HG03439 (cell line): ENCODE measurements at regions not wholly inside any gene's neighbourhood (a gene's known extent, or its start where the extent isn't known, plus 50 kb on each side); places are given as distances from the start of the nearest gene placed in this dataset.
"Not testable (repeated sequence)": the region's sequence is repeated elsewhere in the genome, so short reads cannot be mapped to it uniquely, and the experiment has no call there.

Experiments
- ATAC-seq: cut with Tn5 transposase; IDR thresholded peaks from one replicate; pipeline ENCODE4 v1.9.1; 2021; ENCODE audit warnings: mild to moderate bottlenecking, moderate library complexity; ENCODE audit not compliant: unreplicated experiment

DNA sequence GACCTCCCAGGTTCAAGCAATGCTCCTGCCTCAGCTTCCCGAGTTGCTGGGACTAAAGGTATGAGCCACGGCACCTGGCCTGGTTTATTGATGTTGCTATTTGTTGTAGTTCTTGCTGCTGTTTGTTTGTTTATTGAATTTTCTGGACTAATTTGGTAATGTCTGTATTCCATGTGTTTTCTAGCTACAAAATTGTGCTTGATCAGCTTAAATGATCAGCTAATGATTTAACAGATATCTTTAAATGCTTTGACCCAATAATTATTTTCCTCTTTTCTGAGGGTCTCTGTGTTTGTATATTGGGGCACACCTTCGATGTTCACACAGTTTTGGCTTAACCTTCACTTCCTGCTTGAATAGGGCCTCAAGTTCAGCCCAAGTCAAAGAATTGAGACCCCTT, 488.1 kb upstream of the HTR2C start:
- ATAC-seq, result no peak

DNA sequence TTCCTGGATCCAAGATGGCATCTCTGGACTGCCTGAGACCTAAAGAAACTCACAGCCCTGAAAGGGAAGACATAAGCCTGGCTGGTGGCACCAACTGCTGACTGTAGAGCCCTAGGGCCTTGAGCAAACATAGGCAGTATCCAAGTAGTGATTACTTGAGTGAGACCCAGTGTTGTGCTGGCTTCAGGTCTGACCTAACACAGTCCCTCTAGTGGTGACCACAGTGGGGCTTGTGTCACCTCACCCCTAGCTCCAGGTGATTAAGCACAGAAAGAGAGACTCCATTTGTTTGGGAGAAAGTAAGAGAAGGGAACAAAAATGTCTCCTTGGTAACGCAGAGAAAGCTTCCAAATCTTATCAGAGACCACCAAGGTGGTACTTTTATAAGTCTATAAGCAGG, 496.3 kb upstream of the HTR2C start:
- ATAC-seq, result no peak

DNA sequence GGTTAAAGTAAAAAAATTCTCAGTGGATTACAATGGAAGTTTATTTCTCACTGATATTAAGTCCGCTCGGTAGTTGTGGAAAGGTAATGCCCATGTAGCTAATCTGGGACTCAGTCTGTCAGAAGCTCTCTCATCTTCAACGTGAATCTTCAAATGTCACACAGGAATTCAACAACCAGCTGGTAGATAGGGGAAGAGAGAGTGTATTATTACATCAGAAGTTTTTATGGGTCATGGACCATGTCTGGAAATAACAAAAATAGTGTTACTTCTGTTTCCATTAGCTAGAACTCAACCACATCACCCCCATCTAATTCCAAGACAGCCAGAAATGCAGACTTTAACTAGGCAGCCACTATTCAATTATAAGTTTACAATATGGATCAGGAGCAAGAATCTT, 506.1 kb upstream of the HTR2C start:
- no peak for ATAC-seq

DNA sequence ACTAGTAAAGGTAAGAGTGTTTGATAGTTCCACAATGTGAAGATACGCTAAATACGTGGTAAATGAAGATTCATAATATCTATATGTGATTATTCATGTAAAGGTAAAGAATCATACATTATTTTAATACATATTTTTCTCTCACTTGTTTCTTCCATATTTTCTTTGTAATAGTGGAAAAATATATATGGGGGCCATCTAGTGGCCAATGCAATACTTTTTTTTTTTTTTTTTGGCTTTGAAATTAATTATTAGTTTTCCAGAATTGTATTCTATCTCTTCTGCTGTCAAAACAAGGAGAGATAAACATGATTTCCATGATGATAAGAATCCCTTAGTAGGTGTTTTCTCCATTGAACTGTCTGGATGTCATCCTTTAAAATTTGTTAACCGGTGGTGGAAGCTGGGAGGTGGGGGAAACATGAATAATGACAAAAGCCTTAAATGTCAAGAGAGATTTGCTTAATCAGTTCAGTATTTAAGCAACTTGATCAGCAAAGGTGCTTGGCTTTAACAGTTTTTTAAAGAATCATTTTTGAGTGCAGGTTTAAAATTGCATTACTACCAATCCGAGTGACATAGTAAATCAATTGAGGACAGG, 508.7 kb upstream of the HTR2C start:
- ATAC-seq, result no peak

DNA sequence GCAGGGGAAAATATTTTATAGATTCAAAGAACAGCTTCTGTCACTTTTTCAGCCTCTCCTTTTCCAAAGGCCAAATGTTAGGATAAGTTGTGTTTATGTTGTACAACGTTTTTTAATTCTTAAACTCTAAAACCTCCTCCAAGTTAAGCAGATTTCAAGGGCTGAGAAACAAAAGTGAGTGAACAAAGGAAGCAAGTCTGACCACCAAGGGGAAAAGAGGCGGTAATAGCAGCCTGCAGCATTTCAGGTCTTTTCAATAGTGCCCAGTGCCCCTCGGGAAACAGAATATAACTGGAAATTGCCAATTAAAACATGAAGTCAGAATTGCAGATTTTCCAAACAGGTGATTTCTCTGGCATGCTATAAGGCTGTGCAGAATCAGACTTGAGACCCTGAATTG, 510.0 kb upstream of the HTR2C start:
- no peak for ATAC-seq

DNA sequence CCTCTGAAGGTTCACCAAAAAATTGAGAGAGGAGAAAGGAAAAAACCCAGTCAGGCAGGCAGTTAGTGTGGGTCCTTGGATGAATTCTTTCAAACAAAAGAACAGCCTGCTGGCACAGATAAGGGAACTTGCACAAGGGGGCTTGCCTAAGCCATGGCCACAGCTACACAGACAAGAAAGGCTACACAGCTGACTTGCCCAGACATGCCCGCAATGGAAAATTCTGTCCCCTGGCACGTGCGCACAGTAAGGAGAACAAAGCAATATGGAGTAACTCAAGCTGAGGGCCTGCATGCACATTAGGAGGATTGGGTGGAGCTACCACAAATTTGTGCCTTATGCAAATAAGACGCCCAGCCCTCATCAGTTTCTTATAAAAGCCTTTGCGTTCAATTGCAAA, 512.5 kb upstream of the HTR2C start:
- no peak for ATAC-seq

DNA sequence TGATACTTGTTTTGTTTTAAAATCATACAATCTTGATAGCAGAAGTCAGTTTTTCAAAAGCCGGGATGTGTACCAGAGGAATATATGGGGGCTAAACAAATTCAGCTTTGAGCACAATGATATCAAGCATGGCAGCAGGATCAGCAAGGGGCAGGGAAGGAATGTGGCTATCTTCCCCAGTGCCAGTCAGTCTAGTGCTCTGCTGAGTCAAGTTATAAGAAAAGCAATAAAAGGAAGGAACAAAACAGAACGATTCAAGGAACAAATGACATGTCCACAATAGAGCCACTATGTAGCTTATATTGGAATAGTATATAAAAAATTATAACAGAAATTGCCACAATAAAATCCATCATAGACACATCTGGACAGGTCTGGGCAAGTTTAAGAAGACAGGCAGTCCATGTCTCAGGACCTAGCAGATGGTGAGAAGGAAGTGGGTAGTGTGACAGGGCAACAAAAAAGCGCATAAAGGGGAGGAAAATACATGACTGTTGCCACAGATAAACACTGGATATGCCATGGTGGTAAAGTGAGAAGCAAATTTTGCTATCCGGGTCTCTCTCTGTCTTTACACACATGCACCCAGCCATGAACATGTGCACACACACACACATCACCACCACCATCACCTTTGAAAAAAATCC, 518.2 kb upstream of the HTR2C start:
- no peak for ATAC-seq

DNA sequence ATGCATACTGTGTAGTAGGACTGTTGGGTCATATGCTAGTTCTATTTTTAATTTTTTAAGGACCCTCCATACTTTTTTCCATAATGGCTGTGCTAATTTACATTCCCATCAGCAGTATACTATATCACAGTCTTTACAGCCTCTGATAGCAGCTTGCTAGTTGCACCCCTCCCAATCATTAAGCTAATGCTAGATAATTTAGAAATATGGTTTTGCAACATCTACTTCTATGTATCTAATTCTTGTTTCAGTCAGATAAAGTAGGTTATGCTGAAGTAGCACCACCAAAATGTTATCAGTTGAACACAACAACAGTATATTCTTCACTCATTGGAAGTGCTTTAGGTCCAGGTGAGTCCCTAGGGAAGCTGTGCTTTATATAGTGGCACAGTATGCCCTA, 522.7 kb upstream of the HTR2C start:
- no peak for ATAC-seq

DNA sequence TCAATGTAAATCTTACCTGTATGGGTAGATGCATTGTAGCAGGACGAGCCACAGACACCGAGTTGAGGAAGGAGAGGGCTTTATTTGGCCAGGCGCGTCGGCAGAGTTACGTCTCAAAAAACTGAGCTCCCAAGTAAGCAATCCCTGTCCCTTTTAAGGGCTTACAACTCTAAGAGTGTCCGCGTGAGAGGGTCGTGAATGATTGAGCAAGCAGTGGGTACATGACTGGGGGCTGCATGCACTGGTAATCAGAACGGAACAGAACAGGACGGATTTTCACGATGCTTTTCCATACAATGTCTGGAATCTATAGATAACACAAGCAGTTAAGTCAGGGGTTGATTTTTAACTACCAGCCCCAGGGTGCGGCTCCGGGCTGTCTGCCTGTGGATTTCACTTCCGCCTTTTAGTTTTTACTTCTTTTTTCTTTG, 524.9 kb upstream of the HTR2C start:
- no peak for ATAC-seq

DNA sequence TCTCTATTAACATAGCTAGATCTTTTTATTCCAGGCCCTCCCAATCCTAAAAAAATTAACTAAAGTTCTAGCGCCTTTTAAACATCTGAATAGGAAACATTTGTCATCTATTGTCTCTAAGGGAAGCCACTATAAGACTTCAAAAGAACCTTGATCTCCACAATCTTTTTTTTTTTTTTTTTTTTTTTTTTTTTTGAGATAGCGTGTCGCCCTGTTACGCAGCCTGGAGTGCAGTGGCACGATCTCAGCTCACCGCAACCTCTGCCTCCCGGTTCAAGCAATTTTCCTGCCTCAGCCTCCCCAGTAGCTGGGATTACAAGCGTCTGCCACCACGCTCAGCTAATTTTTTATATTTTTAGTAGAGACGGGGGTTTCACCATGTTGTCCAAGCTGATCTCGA, 526.5 kb upstream of the HTR2C start:
- not testable (repeated sequence) for ATAC-seq

DNA sequence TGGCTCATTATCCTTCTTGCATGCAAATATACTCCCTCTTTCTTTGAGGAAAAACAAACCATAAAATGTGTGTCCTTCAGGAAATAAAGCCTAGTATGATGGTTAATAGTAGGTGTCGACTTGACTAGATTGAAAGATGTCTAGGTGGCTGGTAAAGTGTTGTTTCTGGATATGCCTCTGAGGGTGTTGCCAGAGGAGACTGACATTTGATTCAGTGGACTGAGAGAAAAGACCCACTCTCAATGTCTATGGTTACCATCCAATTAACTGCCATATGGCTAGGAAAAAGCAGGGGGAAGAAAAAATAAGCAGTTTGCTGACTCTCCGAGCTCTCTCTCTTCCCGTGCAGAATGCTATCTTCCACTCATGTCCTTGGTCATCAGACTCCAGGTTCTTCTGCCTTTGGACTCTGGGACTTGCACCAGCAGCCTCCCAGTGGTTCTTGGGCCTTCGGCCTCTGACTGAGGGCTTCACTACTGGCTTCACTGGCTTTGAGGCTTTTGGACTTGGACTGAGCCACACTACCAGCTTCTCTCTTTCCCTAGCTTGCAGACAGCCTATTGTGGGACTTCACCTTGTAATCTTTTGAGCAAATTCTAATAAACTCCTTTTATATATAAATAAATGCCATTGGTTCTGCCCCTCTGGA, 532.1 kb upstream of the HTR2C start:
- ATAC-seq, result no peak

DNA sequence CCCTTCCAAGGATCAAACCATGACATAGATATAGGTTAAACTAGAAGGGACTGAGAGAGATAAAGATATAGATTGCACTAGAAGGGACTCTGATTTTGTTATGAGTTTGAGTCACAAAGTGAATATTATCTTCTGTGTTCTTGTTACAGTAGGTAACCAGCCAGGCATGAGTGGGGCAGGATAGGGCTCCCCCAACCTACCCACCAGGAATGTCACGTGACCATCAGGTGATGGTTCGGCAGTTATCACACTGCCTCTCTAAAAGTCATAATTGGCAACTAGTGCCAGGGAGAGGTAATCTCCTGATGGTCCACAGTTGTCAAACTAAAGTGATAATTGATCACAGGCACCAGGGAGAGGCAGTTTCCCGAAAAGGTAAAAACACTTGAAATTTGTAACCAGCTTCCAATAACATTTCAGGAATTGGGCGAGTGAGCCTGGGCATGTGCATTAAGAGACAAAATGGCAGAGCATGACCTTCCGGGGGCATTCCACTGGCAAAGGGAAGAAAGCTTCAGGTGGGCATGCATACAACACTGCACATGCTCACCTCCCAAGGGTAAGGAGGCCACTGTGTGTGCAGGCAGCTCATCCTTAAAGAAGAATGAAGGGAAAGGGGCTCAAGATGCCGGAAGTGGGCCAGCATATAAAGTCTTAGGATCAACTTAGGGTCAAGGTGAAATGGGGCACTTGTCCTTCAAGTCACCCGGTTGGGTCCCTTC, 533.6 kb upstream of the HTR2C start:
- no peak for ATAC-seq

DNA sequence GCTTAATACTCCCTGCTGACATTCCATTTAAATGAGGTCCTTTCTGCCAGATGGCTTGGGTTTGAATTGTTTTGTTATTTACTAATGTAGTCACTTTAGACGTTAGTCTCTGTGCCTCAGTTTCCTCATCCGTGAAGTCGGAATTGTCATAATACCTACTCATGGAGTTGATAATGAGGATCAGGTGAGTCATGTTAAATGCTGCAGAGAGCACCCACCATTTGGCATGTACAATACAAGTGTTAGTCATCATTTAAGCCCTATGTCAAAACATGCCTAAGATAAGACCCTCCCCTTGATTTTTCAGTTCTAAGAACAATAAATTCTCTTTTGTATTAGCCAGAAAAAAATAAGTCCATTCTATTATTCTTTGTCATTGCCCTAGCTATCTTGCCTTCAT, 534.8 kb upstream of the HTR2C start:
- ATAC-seq, result no peak

DNA sequence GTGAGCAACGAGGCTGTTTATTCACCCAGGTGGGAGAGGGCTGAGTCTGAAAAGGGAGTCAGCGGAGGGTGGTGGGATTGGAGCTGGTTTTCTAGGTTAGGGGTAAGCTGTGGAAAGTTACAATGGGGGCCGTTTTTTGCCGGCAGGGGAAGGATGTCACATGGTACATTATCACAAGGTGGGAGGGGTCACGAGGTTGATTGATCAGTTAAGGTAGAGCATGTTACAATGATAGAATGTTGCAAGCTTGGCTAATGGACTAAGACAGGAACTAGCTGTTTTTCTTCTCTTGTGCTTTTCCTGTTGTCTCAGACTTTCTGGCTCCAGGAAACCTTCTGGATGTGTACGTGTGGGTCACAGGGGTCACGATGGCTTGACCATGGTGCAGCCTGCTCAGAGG, 536.3 kb upstream of the HTR2C start:
- ATAC-seq, result no peak

DNA sequence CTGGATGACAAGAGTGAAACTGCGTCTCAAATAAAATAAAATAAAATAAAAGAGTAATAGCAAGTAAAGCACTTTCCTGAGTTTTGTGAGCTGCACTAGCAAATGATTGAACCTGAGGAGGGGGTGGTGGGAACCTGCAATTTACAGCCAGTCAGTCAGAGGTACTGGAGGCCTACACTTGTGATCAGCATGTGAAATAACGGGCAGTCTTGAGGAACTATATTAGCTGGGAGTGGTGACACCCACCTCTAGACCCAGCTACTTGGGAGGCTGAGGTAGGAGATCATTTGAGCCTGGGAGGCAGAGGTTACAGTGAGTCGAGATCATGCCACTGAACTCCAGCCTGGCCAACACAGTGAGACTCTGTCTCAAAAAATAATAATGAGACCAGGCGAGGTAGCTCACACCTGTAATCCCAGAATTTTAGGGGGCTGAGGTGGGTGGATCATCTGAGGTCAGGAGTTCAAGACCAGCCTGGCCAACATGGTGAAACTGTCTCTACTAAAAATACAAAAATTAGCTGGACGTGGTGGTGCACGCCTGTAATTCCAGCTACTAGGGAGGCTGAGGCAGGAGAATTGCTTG, 537.1 kb upstream of the HTR2C start:
- ATAC-seq, result no peak

DNA sequence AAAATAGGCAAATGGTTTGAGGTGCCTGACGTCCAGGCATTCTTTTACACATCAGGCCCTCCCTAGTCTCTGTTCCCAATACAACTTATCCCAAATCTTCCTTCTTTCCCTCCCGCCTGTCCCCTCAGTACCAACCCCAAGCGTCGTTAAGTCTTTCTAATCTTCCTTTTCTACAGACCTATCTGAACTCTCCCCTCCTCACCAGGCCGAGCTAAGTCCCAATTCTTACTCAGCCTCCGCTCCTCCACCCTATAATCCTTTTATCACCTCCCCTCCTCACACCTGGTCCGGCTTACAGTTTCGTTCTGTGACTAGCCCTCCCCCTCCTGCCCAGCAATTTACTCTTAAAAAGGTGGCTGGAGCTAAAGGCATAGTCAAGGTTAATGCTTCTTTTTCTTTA, 542.4 kb upstream of the HTR2C start:
- ATAC-seq, result not testable (repeated sequence)

DNA sequence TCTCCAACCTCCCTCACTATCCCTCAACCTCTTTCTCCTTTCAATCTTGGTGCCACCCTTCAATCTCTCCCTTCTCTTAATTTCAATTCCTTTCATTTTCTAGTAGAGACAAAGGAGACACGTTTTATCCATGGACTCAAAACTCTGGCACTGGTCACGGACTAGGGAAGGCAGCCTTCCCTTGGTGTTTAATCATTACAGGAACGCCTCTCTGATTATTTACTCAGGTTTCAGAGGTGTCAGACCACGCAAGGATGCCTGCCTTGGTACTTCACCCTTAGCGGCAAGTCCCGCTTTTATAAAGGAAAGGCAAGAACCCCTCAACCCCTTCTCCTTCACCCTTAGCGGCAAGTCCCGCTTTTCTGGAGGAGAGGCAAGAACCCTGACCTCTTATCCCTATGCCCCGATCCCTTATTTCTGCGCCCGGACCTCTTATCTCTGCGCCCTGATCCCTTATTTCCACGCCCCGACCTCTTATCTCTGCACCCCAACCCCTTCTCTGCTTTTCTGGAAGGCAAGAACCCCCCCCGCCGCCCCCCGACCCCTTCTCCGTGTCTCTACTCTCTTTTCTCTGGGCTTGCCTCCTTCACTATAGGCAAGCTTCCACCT, 543.1 kb upstream of the HTR2C start:
- ATAC-seq, result not testable (repeated sequence)

DNA sequence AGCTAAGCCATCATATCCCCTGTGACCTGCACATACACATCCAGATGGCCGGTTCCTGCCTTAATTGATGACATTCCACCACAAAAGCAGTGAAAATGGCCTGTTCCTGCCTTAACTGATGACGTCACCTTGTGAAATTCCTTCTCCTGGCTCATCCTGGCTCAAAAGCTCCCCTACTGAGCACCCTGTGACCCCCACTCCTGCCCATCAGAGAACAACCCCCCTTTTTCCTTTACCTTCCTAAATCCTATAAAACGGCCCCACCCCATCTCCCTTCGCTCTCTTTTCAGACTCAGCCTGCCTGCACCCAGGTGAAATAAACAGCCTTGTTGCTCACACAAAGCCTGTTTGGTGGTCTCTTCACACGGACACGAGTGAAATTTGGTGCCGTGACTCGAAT, 543.8 kb upstream of the HTR2C start:
- ATAC-seq, result not testable (repeated sequence)

DNA sequence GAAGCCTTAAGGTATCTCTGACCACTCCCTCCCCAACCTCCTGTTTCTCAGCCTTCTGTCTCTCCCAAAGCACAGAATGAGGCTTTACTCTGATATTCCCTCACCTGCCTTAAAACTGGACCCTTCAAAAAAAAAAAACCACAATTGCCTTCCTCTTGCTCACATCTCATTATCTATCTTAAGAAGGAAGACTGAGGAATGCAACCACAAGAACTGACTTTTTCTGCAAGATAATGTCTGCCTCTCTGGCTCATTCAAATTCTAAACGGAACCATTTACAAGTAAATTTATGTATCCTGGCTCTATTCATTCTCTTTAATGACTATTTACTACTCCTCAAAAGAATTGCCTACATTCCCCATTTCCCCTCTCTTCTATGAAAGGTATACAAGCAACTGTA, 545.5 kb upstream of the HTR2C start:
- ATAC-seq, result no peak

DNA sequence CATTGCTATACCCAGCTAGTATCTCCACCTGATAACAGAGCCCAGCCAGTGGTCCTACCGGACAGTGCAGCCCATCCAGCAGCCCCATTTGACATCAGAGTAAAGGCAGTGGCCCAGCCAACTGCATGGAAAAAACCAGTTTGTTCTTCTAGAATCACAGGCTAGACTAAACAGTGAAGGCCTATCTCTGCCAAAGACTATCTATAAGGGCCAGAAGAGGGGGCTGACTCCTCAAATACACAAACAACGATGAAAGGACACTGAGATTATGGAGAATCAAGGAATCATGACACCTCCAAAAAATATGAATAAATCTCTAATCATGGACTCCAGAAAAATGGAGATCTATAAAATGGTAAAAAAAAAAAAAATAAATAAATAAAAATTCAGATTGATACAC, 546.4 kb upstream of the HTR2C start:
- no peak for ATAC-seq
